Endothelial cell of umbilical vein (primary cell): ENCODE measurements at regions not wholly inside any gene's neighbourhood (a gene's known extent, or its start where the extent isn't known, plus 50 kb on each side); places are given as distances from the start of the nearest gene placed in this dataset.

Source experiments
- BruUV-seq: library from RNA; stranded (reverse); fragments of 400-500 nt; replicated peaks from 2 replicates; lab custom pipeline; 2021; lab: Mats Ljungman, UMichigan
- CTCF ChIA-PET: fragments of 300-600, 350-600 bp; sonication (Branson Sonifier 250); formaldehyde crosslinking; loops from one replicate; lab custom pipeline; 2021; ENCODE audit warnings: antibody characterized with exemption, inconsistent platforms; lab: Charles Lee
- POLR2A ChIA-PET: fragments of 300-600, 350-600 bp; sonication (Branson Sonifier 250); formaldehyde crosslinking; loops from one replicate; lab custom pipeline; 2021; ENCODE audit warnings: antibody characterized with exemption, inconsistent platforms; lab: Charles Lee
- DNase-seq: peaks from one replicate; pipeline ENCODE4 v3.0.0-alpha.2; 2011; ENCODE audit warnings: low read depth, low spot score
- FAIRE-seq: peaks from 2 replicates; lab custom pipeline; 2011; peaks lifted over from hg19 to GRCh38; lab: Jason Lieb, UNC
- H2AFZ ChIP-seq: 2 replicates; pipeline ENCODE4 v1.6.0; 2012; ENCODE audit warnings: low read depth, low read length, control low read depth, inconsistent platforms
- H3K27ac ChIP-seq: 2 replicates; pipeline ENCODE4 v1.5.1; 2011; ENCODE audit warnings: low read depth, mild to moderate bottlenecking, control low read depth, low read length, moderate library complexity; ENCODE audit not compliant: insufficient read depth
- H3K27me3 ChIP-seq, 2 experiments: 2 replicates each; pipeline versions ENCODE4 v1.6.0 to v1.6.1; 2011; ENCODE audit warnings: low read length in 2 of 2, mixed read lengths in 1 of 2; ENCODE audit not compliant: control insufficient read depth in 2 of 2, insufficient read depth in 2 of 2
- H3K36me3 ChIP-seq, 2 experiments: 2 replicates in 1 of 2; 3 replicates in 1 of 2; pipeline ENCODE4 v1.5.1; 2011; ENCODE audit warnings: low read length in 2 of 2, mild to moderate bottlenecking in 1 of 2, moderate library complexity in 1 of 2; ENCODE audit not compliant: control insufficient read depth in 2 of 2, insufficient read depth in 2 of 2; ENCODE audit errors: extremely low read depth in 1 of 2
- H3K4me1 ChIP-seq: 3 replicates; pipeline ENCODE4 v1.5.1; 2011; ENCODE audit warnings: mild to moderate bottlenecking, low read length; ENCODE audit not compliant: control insufficient read depth, insufficient read depth; ENCODE audit errors: extremely low read depth
- H3K4me2 ChIP-seq: 2 replicates; pipeline ENCODE4 v1.6.1; 2011; ENCODE audit warnings: low read length, control low read depth, mixed read lengths; ENCODE audit not compliant: insufficient read depth
- H3K4me3 ChIP-seq, 3 experiments: fragments of 200-600 bp in 1 of 3; sonication (generic), shearing (Covaris generic) in 1 of 3; replicated peaks in 1 of 3; 2 replicates each; pipeline ENCODE4 v1.5.1; 2011 to 2016; ENCODE audit warnings: control low read depth in 3 of 3, low read length in 3 of 3, mild to moderate bottlenecking in 2 of 3, inconsistent platforms in 1 of 3, low read depth in 1 of 3, moderate library complexity in 1 of 3; ENCODE audit not compliant: insufficient read depth in 1 of 3
- H3K79me2 ChIP-seq: 2 replicates; pipeline ENCODE4 v1.6.0; 2012; ENCODE audit warnings: low read length, inconsistent platforms; ENCODE audit not compliant: control insufficient read depth, insufficient read depth
- H3K9ac ChIP-seq: replicated peaks from 2 replicates; pipeline ENCODE3; 2011; ENCODE audit warnings: low read length, control low read depth; ENCODE audit not compliant: insufficient read depth; ENCODE audit errors: extremely low read depth
- H3K9me1 ChIP-seq: replicated peaks from 3 replicates; pipeline ENCODE4 v1.6.0; 2011; ENCODE audit warnings: mild to moderate bottlenecking, low read length; ENCODE audit not compliant: control insufficient read depth, insufficient read depth; ENCODE audit errors: extremely low read depth
- H3K9me3 ChIP-seq: replicated peaks from 2 replicates; pipeline ENCODE4 v1.5.1; 2012; ENCODE audit warnings: low read length, inconsistent platforms; ENCODE audit not compliant: control insufficient read depth, insufficient read depth
- H4K20me1 ChIP-seq: replicated peaks from 2 replicates; pipeline ENCODE3; 2011; ENCODE audit warnings: mild to moderate bottlenecking, low read length; ENCODE audit not compliant: control insufficient read depth, insufficient read depth; ENCODE audit errors: extremely low read depth
- EZH2 ChIP-seq: IDR thresholded peaks from 2 replicates; pipeline ENCODE4 v1.6.1; 2012; ENCODE audit warnings: borderline replicate concordance, low read depth, mild to moderate bottlenecking, moderate library complexity, low read length, inconsistent platforms; ENCODE audit not compliant: severe bottlenecking
- FOS ChIP-seq: IDR thresholded peaks from 2 replicates; pipeline ENCODE4 v1.6.1; 2011; ENCODE audit warnings: mild to moderate bottlenecking, low read length, moderate library complexity, borderline replicate concordance; ENCODE audit not compliant: insufficient read depth
- GATA2 ChIP-seq: IDR thresholded peaks from 2 replicates; pipeline ENCODE4 v1.7.0; 2011; ENCODE audit warnings: low read depth, mild to moderate bottlenecking, moderate library complexity, mixed read lengths, low read length; ENCODE audit not compliant: insufficient read length, insufficient read depth
- JUN ChIP-seq: IDR thresholded peaks from 2 replicates; pipeline ENCODE4 v1.6.1; 2011; ENCODE audit warnings: borderline replicate concordance, low read depth; ENCODE audit not compliant: insufficient read length, insufficient read depth
- MYC ChIP-seq: IDR thresholded peaks from one replicate; pipeline ENCODE4 v1.6.1; 2011; ENCODE audit warnings: mild to moderate bottlenecking, low read depth, low read length
- POLR2A ChIP-seq: IDR thresholded peaks from 2 replicates; pipeline ENCODE4 v1.6.1; 2012; ENCODE audit warnings: low read depth, mild to moderate bottlenecking, control low read depth, low read length
- POLR2AphosphoS5 ChIP-seq: IDR thresholded peaks from 2 replicates; pipeline ENCODE4 v1.6.1; 2012; ENCODE audit warnings: low read depth, mild to moderate bottlenecking, control low read depth, low read length, moderate library complexity; ENCODE audit not compliant: insufficient read depth
- dilution Hi-C: fragments of 300-500 bp; cut with MboI; formaldehyde crosslinking; loops from one replicate; pipeline ENCODE4 v1.15.0; 2019; ENCODE audit warnings: low sequenced_read_pairs; ENCODE audit not compliant: extremely low pct_ligation_motif_present
- intact Hi-C: fragments of 100-400 bp; cut with micrococcal nuclease; formaldehyde crosslinking; loops from one replicate; pipeline ENCODE4 v1.10.0; 2022
- TF ChIP-seq, protein P1 (sequence below): IDR thresholded peaks from 2 replicates; pipeline ENCODE4 v1.6.1; 2011; ENCODE audit not compliant: insufficient read depth, insufficient read length
- TF ChIP-seq, protein P2 (sequence below), 2 donors: IDR thresholded peaks; 1 replicate in 1 of 2; 2 replicates in 1 of 2; pipeline ENCODE4 v1.5.1; 2011; ENCODE audit warnings: low read length in 2 of 2, mild to moderate bottlenecking in 2 of 2, moderate library complexity in 2 of 2, control low read depth in 1 of 2, inconsistent platforms in 1 of 2, low read depth in 1 of 2; ENCODE audit not compliant: insufficient read depth in 1 of 2; ENCODE audit errors: extremely low read depth in 1 of 2

- TF ChIP-seq POLR2A (no peak), GATA2 (no peak), EZH2 (no peak), FOS (no peak), POLR2AphosphoS5 (no peak), JUN (no peak), MYC (no peak)
- TF ChIP-seq, protein P1, sequence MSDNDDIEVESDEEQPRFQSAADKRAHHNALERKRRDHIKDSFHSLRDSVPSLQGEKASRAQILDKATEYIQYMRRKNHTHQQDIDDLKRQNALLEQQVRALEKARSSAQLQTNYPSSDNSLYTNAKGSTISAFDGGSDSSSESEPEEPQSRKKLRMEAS = no peak
- TF ChIP-seq, protein P2, sequence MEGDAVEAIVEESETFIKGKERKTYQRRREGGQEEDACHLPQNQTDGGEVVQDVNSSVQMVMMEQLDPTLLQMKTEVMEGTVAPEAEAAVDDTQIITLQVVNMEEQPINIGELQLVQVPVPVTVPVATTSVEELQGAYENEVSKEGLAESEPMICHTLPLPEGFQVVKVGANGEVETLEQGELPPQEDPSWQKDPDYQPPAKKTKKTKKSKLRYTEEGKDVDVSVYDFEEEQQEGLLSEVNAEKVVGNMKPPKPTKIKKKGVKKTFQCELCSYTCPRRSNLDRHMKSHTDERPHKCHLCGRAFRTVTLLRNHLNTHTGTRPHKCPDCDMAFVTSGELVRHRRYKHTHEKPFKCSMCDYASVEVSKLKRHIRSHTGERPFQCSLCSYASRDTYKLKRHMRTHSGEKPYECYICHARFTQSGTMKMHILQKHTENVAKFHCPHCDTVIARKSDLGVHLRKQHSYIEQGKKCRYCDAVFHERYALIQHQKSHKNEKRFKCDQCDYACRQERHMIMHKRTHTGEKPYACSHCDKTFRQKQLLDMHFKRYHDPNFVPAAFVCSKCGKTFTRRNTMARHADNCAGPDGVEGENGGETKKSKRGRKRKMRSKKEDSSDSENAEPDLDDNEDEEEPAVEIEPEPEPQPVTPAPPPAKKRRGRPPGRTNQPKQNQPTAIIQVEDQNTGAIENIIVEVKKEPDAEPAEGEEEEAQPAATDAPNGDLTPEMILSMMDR (IDR thresholded peaks at IDR 0.05; ENCODE audit: extremely low read depth in 1 of 2, insufficient read depth in 1 of 2, low read depth in 1 of 2, low read length in 2 of 2) = no peak
- CTCF ChIA-PET = no interaction called here
Measured at GRCh38 chr3:110756705-110757104, 314.9 kb upstream of the NECTIN3 start.

More at GRCh38 chr3:110756705-110757104, 314.9 kb upstream of the NECTIN3 start:
- dilution Hi-C loops = no loop called here
- intact Hi-C loops = no loop called here
- no peak for DNase-seq
- no peak overlapping the region for H3K4me3 ChIP-seq
- no peak for FAIRE-seq
- H3K4me1 ChIP-seq = no peaks in the 10 kb centered on the region
- H3K9me3 ChIP-seq = no peaks in the 10 kb centered on the region
- H3K27ac ChIP-seq = no peak overlapping the region
- no peaks in the 10 kb centered on the region for H3K36me3 ChIP-seq
- H3K9me1 ChIP-seq = no peaks in the 10 kb centered on the region
- H3K4me2 ChIP-seq = no peak overlapping the region
- no peak overlapping the region for H2AFZ ChIP-seq
- no TSS peak for BruUV-seq
- H3K79me2 ChIP-seq = no peaks in the 10 kb centered on the region
- no peak overlapping the region for H3K9ac ChIP-seq
- no peaks in the 10 kb centered on the region for H4K20me1 ChIP-seq
- peaks cover 0 to 3% of the 10 kb centered on the region in 2 experiments for H3K27me3 ChIP-seq
- POLR2A ChIA-PET = no interaction called here
